ENCODE measurements at regions not wholly inside any gene's neighbourhood (a gene's known extent, or its start where the extent isn't known, plus 50 kb on each side); places are given as distances from the start of the nearest gene placed in this dataset.

- H3K4me3 ChIP-seq (ENCODE audit: low read length) = no peak overlapping the region
- no peak overlapping the region for H3K27ac ChIP-seq (ENCODE audit: low read length)
- no peak for TF ChIP-seq CTCF (IDR thresholded peaks at IDR 0.05; ENCODE audit: low read depth, low read length)
- peaks cover 29% of the 10 kb centered on the region; the same call in 1 of the 2 replicates for H3K27me3 ChIP-seq (ENCODE audit: low read depth, low read length)
- no peaks in the 10 kb centered on the region for H4K20me1 ChIP-seq (ENCODE audit: insufficient read depth, low read length)
- no peak overlapping the region for H3K9ac ChIP-seq (ENCODE audit: low read length)
- H2AFZ ChIP-seq (ENCODE audit: low read depth, low read length) = no peak overlapping the region
- H3K79me2 ChIP-seq (ENCODE audit: low read length) = no peaks in the 10 kb centered on the region
- no peaks in the 10 kb centered on the region for H3K36me3 ChIP-seq (replicated peaks; ENCODE audit: low read depth, low read length)
- no peak overlapping the region for H3K4me2 ChIP-seq (ENCODE audit: low read length)
- H3K4me1 ChIP-seq (ENCODE audit: low read length) = no peaks in the 10 kb centered on the region
- no peaks in the 10 kb centered on the region for H3K9me3 ChIP-seq (ENCODE audit: insufficient read depth, low read length)
These were observed 198.0 kb upstream of the ZFP64 start for GRCh38 chr20:52389606-52390005.

DNA sequence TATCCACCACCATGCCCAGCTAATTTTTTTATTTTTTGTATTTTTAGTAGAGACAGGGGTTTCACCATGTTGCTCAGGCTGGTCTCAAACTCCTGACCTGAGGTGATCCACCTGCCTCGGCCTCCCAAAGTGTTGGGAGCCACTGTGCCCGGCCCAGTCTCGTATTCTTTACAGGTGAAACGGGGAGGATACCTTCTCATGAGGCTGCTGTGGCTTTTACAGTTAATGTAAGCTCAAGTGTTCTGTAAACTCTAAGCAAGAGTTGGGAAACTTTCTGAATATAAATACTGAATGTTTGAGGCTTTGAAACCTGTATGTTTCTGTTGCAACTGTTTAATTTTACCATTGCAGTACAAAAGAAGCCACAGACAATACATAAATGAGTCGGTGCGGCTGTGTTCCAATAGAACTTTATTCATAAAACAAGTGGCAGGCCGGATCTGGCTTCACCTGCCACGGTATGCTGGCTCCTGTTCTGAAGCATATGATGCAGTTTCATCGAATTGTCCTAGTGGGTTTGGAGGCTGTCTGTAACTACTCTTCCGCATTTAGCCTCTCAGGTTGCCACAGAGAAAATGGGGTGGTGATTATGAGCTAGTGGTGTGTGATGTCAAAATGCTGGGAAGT is 192.5 kb upstream of the ZFP64 start:
- no peaks in the 10 kb centered on the region for H4K20me1 ChIP-seq (ENCODE audit: insufficient read depth, low read length)
- no peaks in the 10 kb centered on the region for H3K9me3 ChIP-seq (ENCODE audit: insufficient read depth, low read length)
- H3K27me3 ChIP-seq (ENCODE audit: low read depth, low read length) = peaks cover 26% of the 10 kb centered on the region
- no peak overlapping the region for H3K4me3 ChIP-seq (ENCODE audit: low read length)
- H2AFZ ChIP-seq (ENCODE audit: low read depth, low read length) = no peak overlapping the region
- no peaks in the 10 kb centered on the region for H3K79me2 ChIP-seq (ENCODE audit: low read length)
- no peaks in the 10 kb centered on the region for H3K4me1 ChIP-seq (ENCODE audit: low read length)
- H3K4me2 ChIP-seq (ENCODE audit: low read length) = no peak overlapping the region
- TF ChIP-seq CTCF (IDR thresholded peaks at IDR 0.05; ENCODE audit: low read depth, low read length) (no peak), EZH2phosphoT487 (IDR thresholded peaks at IDR 0.05; ENCODE audit: low read depth) (no peak)
- no peak overlapping the region for H3K9ac ChIP-seq (ENCODE audit: low read length)
- H3K36me3 ChIP-seq (replicated peaks; ENCODE audit: low read depth, low read length) = no peaks in the 10 kb centered on the region
- H3K27ac ChIP-seq (ENCODE audit: low read length) = no peak overlapping the region

GRCh38 chr20:52382933-52383332 is 191.4 kb upstream of the ZFP64 start:
- no peak overlapping the region for H3K27ac ChIP-seq (ENCODE audit: low read length)
- H3K27me3 ChIP-seq (ENCODE audit: low read depth, low read length) = peaks cover 26% of the 10 kb centered on the region
- no peaks in the 10 kb centered on the region for H3K79me2 ChIP-seq (ENCODE audit: low read length)
- no peak overlapping the region for H2AFZ ChIP-seq (ENCODE audit: low read depth, low read length)
- no peak for TF ChIP-seq EZH2phosphoT487 (IDR thresholded peaks at IDR 0.05; ENCODE audit: low read depth)
- no peak for TF ChIP-seq CTCF (IDR thresholded peaks at IDR 0.05; ENCODE audit: low read depth, low read length)
- H3K4me3 ChIP-seq (ENCODE audit: low read length) = no peak overlapping the region
- H4K20me1 ChIP-seq (ENCODE audit: insufficient read depth, low read length) = no peaks in the 10 kb centered on the region
- H3K4me1 ChIP-seq (ENCODE audit: low read length) = no peaks in the 10 kb centered on the region
- no peak overlapping the region for H3K4me2 ChIP-seq (ENCODE audit: low read length)
- no peaks in the 10 kb centered on the region for H3K36me3 ChIP-seq (replicated peaks; ENCODE audit: low read depth, low read length)
- H3K9me3 ChIP-seq (ENCODE audit: insufficient read depth, low read length) = no peaks in the 10 kb centered on the region
- H3K9ac ChIP-seq (ENCODE audit: low read length) = no peak overlapping the region

DNA sequence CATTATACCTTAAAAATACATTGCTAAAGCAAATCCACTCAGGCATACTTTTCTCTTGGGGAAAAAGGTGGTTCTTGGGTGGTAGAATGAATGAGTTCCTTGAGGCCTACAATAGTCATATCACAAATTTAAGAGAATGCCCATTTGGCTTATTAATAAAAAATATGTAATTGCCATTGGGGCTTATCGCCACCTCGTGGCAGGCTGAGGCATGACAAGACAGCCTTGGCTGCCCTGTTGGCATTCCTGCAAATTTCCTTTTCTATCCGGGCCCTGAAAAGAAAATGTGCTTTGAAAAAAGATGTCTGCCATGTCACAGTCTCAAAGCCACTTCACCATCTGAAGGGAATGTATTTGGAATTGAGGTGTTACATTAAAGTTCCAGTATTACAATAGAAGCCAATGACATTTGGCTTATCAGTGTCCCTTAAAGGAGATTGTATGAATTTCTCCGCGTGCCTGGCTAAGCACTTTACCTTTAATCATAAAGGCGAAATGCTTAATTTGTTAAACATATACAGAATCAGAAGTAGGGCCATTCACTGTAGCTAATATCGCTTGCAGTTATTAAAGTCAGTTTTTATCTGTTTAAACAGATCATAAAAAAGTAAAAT is 188.3 kb upstream of the ZFP64 start:
- TF ChIP-seq EZH2phosphoT487 (IDR thresholded peaks at IDR 0.05; ENCODE audit: low read depth) (no peak), CTCF (IDR thresholded peaks at IDR 0.05; ENCODE audit: low read depth, low read length) (peak; percentile 99)
- Histone ChIP-seq H3K4me3 (ENCODE audit: low read length) (no peak overlapping the region), H3K4me2 (ENCODE audit: low read length) (no peak overlapping the region), H3K27ac (ENCODE audit: low read length) (no peak overlapping the region), H3K36me3 (replicated peaks; ENCODE audit: low read depth, low read length) (no peaks in the 10 kb centered on the region), H3K9me3 (ENCODE audit: insufficient read depth, low read length) (no peaks in the 10 kb centered on the region), H4K20me1 (ENCODE audit: insufficient read depth, low read length) (no peaks in the 10 kb centered on the region), H3K9ac (ENCODE audit: low read length) (no peak overlapping the region), H3K79me2 (ENCODE audit: low read length) (no peaks in the 10 kb centered on the region), H3K27me3 (ENCODE audit: low read depth, low read length) (peaks cover 33% of the 10 kb centered on the region), H3K4me1 (ENCODE audit: low read length) (no peaks in the 10 kb centered on the region), H2AFZ (ENCODE audit: low read depth, low read length) (no peak overlapping the region)
